ENCODE measurements at regions not wholly inside any gene's neighbourhood (a gene's known extent, or its start where the extent isn't known, plus 50 kb on each side); places are given as distances from the start of the nearest gene placed in this dataset.

- TF ChIP-seq CTCF (IDR thresholded peaks at IDR 0.05) (no peak), POLR2AphosphoS5 (IDR thresholded peaks at IDR 0.05) (no peak)
These were observed 148.6 kb upstream of the CACNA1E start for GRCh38 chr1:181334724-181335123.
